AG08396 (cell line): ENCODE measurements at regions not wholly inside any gene's neighbourhood (a gene's known extent, or its start where the extent isn't known, plus 50 kb on each side); places are given as distances from the start of the nearest gene placed in this dataset.

Experiments used
- DNase-seq: peaks from one replicate; pipeline ENCODE4 v3.0.0; 2012; ENCODE audit warnings: low spot score, mixed read lengths

- DNase-seq = no peak
Observed at GRCh38 chr6:56407883-56408410, 160.6 kb upstream of the COL21A1 start.

GRCh38 chr6:56406276-56407269 is 159.2 kb upstream of the COL21A1 start:
- no peak for DNase-seq

GRCh38 chr6:56404599-56404998 is 157.2 kb upstream of the COL21A1 start:
- no peak for DNase-seq

GRCh38 chr6:56403745-56404144 is 156.4 kb upstream of the COL21A1 start:
- DNase-seq = no peak

GRCh38 chr6:56401477-56402070 is 154.2 kb upstream of the COL21A1 start:
- DNase-seq = no peak

GRCh38 chr6:56400273-56400672 is 152.9 kb upstream of the COL21A1 start:
- DNase-seq = no peak

- no peak for DNase-seq
Observed at GRCh38 chr6:56399672-56400263, 152.4 kb upstream of the COL21A1 start.

- no peak for DNase-seq
Observed at GRCh38 chr6:56399250-56399671, 151.9 kb upstream of the COL21A1 start.

- no peak for DNase-seq
Observed at GRCh38 chr6:56396435-56396834, 149.1 kb upstream of the COL21A1 start.

- no peak for DNase-seq
Observed at GRCh38 chr6:56393615-56394612, 146.5 kb upstream of the COL21A1 start.

- no peak for DNase-seq
Observed at GRCh38 chr6:56388415-56388755, 141.0 kb upstream of the COL21A1 start.

GRCh38 chr6:56387621-56388414 is 140.4 kb upstream of the COL21A1 start:
- DNase-seq = no peak

GRCh38 chr6:56386717-56387116 is 139.3 kb upstream of the COL21A1 start:
- DNase-seq = no peak

- DNase-seq = no peak
Observed at GRCh38 chr6:56385981-56386593, 138.7 kb upstream of the COL21A1 start.

GRCh38 chr6:56383160-56383559 is 135.8 kb upstream of the COL21A1 start:
- DNase-seq = no peak

GRCh38 chr6:56382416-56382940 is 135.1 kb upstream of the COL21A1 start:
- no peak for DNase-seq

- DNase-seq = no peak
Observed at GRCh38 chr6:56381801-56382251, 134.4 kb upstream of the COL21A1 start.

GRCh38 chr6:56380476-56380875 is 133.1 kb upstream of the COL21A1 start:
- no peak for DNase-seq

GRCh38 chr6:56378966-56379585 is 131.7 kb upstream of the COL21A1 start:
- no peak for DNase-seq
